Esophagus squamous epithelium (tissue), 5 donors: ENCODE measurements at regions not wholly inside any gene's neighbourhood (a gene's known extent, or its start where the extent isn't known, plus 50 kb on each side); places are given as distances from the start of the nearest gene placed in this dataset.

Experiments used
- DNase-seq: peaks from one replicate; lab custom pipeline; 2025; lab: John Stamatoyannopoulos, UW
- H3K27ac ChIP-seq, 4 donors: fragments of 200-600 bp; sonication (generic); one replicate each; pipeline ENCODE4 v1.5.1; 2016 to 2019; ENCODE audit warnings: mild to moderate bottlenecking in 1 of 4
- H3K27me3 ChIP-seq, 4 donors: fragments of 200-600 bp; sonication (generic); 1 replicate in 3 of 4; 2 replicates in 1 of 4; pipeline versions ENCODE4 v1.5.1 to v1.6.0; 2017 to 2021; ENCODE audit warnings: antibody characterized with exemption in 1 of 4
- H3K36me3 ChIP-seq, 3 donors: fragments of 200-600 bp; sonication (generic); one replicate each; pipeline ENCODE4 v1.5.1; 2016 to 2019
- H3K4me1 ChIP-seq, 3 donors: fragments of 200-600 bp; sonication (generic); one replicate each; pipeline ENCODE4 v1.5.1; 2017 to 2019
- H3K4me3 ChIP-seq, 4 donors: fragments of 200-600 bp; sonication (generic); 1 replicate in 3 of 4; 2 replicates in 1 of 4; pipeline ENCODE4 v1.5.1; 2016 to 2019; ENCODE audit warnings: mild to moderate bottlenecking in 2 of 4, moderate library complexity in 1 of 4
- H3K9me3 ChIP-seq, 3 donors: fragments of 200-600 bp; sonication (generic); one replicate each; pipeline ENCODE4 v1.5.1; 2016 to 2019
- CTCF ChIP-seq, 6 experiments: fragments of 450-650 bp in 4 of 6; fragments of 200-600 bp in 2 of 6; sonication (generic) in 2 of 6; IDR thresholded peaks; one replicate each; pipeline ENCODE4 v1.5.1; 2016 to 2019; ENCODE audit warnings: antibody characterized with exemption in 6 of 6, mild to moderate bottlenecking in 4 of 6, moderate library complexity in 4 of 6
- POLR2A ChIP-seq, 4 donors: fragments of 450-650 bp; IDR thresholded peaks; one replicate each; pipeline ENCODE4 v1.6.1; 2017; ENCODE audit warnings: antibody characterized with exemption in 4 of 4, mild to moderate bottlenecking in 4 of 4, moderate library complexity in 3 of 4
- WGBS, 2 donors: methylation state at CpG; one replicate each; pipeline ENCODE4 v1.1.5; 2018; 5-methylcytosine and 5-hydroxymethylcytosine counted together
- intact Hi-C: fragments of 100-400 bp; cut with DNase I; formaldehyde crosslinking; loops from one replicate; pipeline ENCODE4 v1.15.0; 2022
- donor health status: DM: yes; HTN: yes; CAD: no.

GRCh38 chr18:40883271-40883670, 1071.8 kb upstream of the PIK3C3 start:
- intact Hi-C loops, result no loop called here
- no peaks in the 10 kb centered on the region for H3K27me3 ChIP-seq
- DNase-seq, result no peak
- 72 to 79% methylated on average over 4 of the region's 4 CpGs for WGBS, 2 donors
- TF ChIP-seq CTCF (IDR thresholded peaks at IDR 0.05) (no peak), POLR2A (IDR thresholded peaks at IDR 0.05) (no peak)
- H3K9me3 ChIP-seq, result no peaks in the 10 kb centered on the region
- H3K4me1 ChIP-seq, result no peaks in the 10 kb centered on the region
- H3K27ac ChIP-seq, result no peak overlapping the region
- no peak overlapping the region for H3K4me3 ChIP-seq
- H3K36me3 ChIP-seq, result no peaks in the 10 kb centered on the region

GRCh38 chr18:40882468-40882867, 1072.6 kb upstream of the PIK3C3 start:
- no peaks in the 10 kb centered on the region for H3K4me1 ChIP-seq
- no peak for TF ChIP-seq CTCF (IDR thresholded peaks at IDR 0.05)
- TF ChIP-seq POLR2A (IDR thresholded peaks at IDR 0.05), result no peak
- WGBS, 2 donors, result 73% methylated on average over 11 of the region's 11 CpGs
- no peaks in the 10 kb centered on the region for H3K27me3 ChIP-seq
- intact Hi-C loops, result no loop called here
- H3K36me3 ChIP-seq, result no peaks in the 10 kb centered on the region
- H3K9me3 ChIP-seq, result no peaks in the 10 kb centered on the region
- H3K27ac ChIP-seq, result no peak overlapping the region
- DNase-seq, result no peak
- no peak overlapping the region for H3K4me3 ChIP-seq

- Histone ChIP-seq H3K36me3 (no peaks in the 10 kb centered on the region), H3K27me3 (no peaks in the 10 kb centered on the region), H3K27ac (no peak overlapping the region), H3K4me1 (no peaks in the 10 kb centered on the region), H3K4me3 (no peak overlapping the region), H3K9me3 (no peaks in the 10 kb centered on the region)
- no peak for TF ChIP-seq POLR2A (IDR thresholded peaks at IDR 0.05)
- no peak for TF ChIP-seq CTCF (IDR thresholded peaks at IDR 0.05)
- intact Hi-C loops, result no loop called here
- DNase-seq, result no peak
- 0 to 8% methylated on average over 1 of the region's 1 CpG for WGBS, 2 donors
Measured at GRCh38 chr18:40878371-40878770, 1076.7 kb upstream of the PIK3C3 start.

- WGBS, 2 donors, result 66 to 74% methylated on average over 5 of the region's 5 CpGs
- H3K27me3 ChIP-seq, result no peaks in the 10 kb centered on the region
- no peak for DNase-seq
- no peaks in the 10 kb centered on the region for H3K4me1 ChIP-seq
- no peak overlapping the region for H3K4me3 ChIP-seq
- intact Hi-C loops, result no loop called here
- no peaks in the 10 kb centered on the region for H3K36me3 ChIP-seq
- no peaks in the 10 kb centered on the region for H3K9me3 ChIP-seq
- TF ChIP-seq POLR2A (IDR thresholded peaks at IDR 0.05) (no peak), CTCF (IDR thresholded peaks at IDR 0.05) (no peak)
- H3K27ac ChIP-seq, result no peak overlapping the region
Measured at GRCh38 chr18:40877096-40877495, 1077.9 kb upstream of the PIK3C3 start.

GRCh38 chr18:40875101-40875615, 1079.9 kb upstream of the PIK3C3 start:
- TF ChIP-seq POLR2A (IDR thresholded peaks at IDR 0.05), result no peak
- no peak for TF ChIP-seq CTCF (IDR thresholded peaks at IDR 0.05)
- WGBS, 2 donors, result 67 to 68% methylated on average over 4 of the region's 4 CpGs

More at GRCh38 chr18:40875101-40875615, 1079.9 kb upstream of the PIK3C3 start:
- Histone ChIP-seq H3K4me3 (no peak overlapping the region), H3K27me3 (no peaks in the 10 kb centered on the region), H3K27ac (no peak overlapping the region), H3K9me3 (no peaks in the 10 kb centered on the region), H3K36me3 (no peaks in the 10 kb centered on the region), H3K4me1 (no peaks in the 10 kb centered on the region)
- DNase-seq, result no peak
- intact Hi-C loops, result no loop called here
